HepG2 (cell line): ENCODE measurements at regions not wholly inside any gene's neighbourhood (a gene's known extent, or its start where the extent isn't known, plus 50 kb on each side); places are given as distances from the start of the nearest gene placed in this dataset.

Experiments
- ARNT ChIP-seq: fragments of 450-650 bp; IDR thresholded peaks from 2 replicates; pipeline ENCODE4 v1.6.1; 2017
- ARNTL ChIP-seq: sonication (generic); formaldehyde crosslinking; IDR thresholded peaks from 2 replicates; pipeline ENCODE4 v1.4.0; 2020; ENCODE audit warnings: mild to moderate bottlenecking, missing genetic modification reagents
- GTF3A ChIP-seq: sonication (generic); formaldehyde crosslinking; conservative IDR thresholded peaks from 2 replicates; pipeline ENCODE4 v1.4.0; 2020; ENCODE audit warnings: mild to moderate bottlenecking, missing genetic modification reagents
- HNRNPUL1 ChIP-seq: fragments of 200-400 bp; formaldehyde crosslinking; IDR thresholded peaks from 2 replicates; pipeline ENCODE4 v1.6.1; 2017; ENCODE audit warnings: low read depth, mild to moderate bottlenecking, low read length, moderate library complexity
- KAT2B ChIP-seq: fragments of 150-350 bp; IDR thresholded peaks from 2 replicates; pipeline ENCODE4 v1.6.1; 2014; ENCODE audit warnings: low read depth, low read length, borderline replicate concordance
- KLF16 ChIP-seq, 2 experiments: sonication (generic) in 1 of 2; formaldehyde crosslinking in 1 of 2; IDR thresholded peaks; 2 replicates each; pipeline versions ENCODE4 v1.6.1 to v1.8.0; 2016 to 2023; ENCODE audit warnings: missing genetic modification reagents in 2 of 2, missing compliant biosample characterization in 1 of 2
- PHF21A ChIP-seq: sonication (generic); formaldehyde crosslinking; IDR thresholded peaks from 2 replicates; pipeline ENCODE4 v1.5.0; 2020; ENCODE audit warnings: mild to moderate bottlenecking, missing genetic modification reagents
- RBM22 ChIP-seq: fragments of 200-400 bp; formaldehyde crosslinking; optimal IDR thresholded peaks from 2 replicates; pipeline ENCODE3; 2017; ENCODE audit warnings: mild to moderate bottlenecking, low read length, moderate library complexity
- SP4 ChIP-seq: sonication (generic); formaldehyde crosslinking; IDR thresholded peaks from 2 replicates; pipeline ENCODE4 v1.8.1; 2023; ENCODE audit warnings: mild to moderate bottlenecking, missing genetic modification reagents
- TAF1 ChIP-seq: sonication (generic); formaldehyde crosslinking; IDR thresholded peaks from 2 replicates; pipeline ENCODE4 v1.4.0; 2020; ENCODE audit warnings: missing genetic modification reagents
- TBX2 ChIP-seq: sonication (generic); formaldehyde crosslinking; IDR thresholded peaks from 2 replicates; pipeline ENCODE4 v1.5.0; 2020; ENCODE audit warnings: missing genetic modification reagents, mild to moderate bottlenecking, borderline replicate concordance
- U2AF2 ChIP-seq: fragments of 200-400 bp; formaldehyde crosslinking; IDR thresholded peaks from 2 replicates; pipeline ENCODE4 v1.6.1; 2017; ENCODE audit warnings: low read depth, mild to moderate bottlenecking, low read length
- ZMYM2 ChIP-seq: sonication (generic); formaldehyde crosslinking; IDR thresholded peaks from 2 replicates; pipeline ENCODE4 v1.8.0; 2022; ENCODE audit warnings: mild to moderate bottlenecking, missing genetic modification reagents
- ZNF326 ChIP-seq: sonication (generic); formaldehyde crosslinking; IDR thresholded peaks from 2 replicates; pipeline ENCODE4 v1.4.0; 2020; ENCODE audit warnings: missing genetic modification reagents, borderline replicate concordance
- ZNF430 ChIP-seq: sonication (generic); formaldehyde crosslinking; IDR thresholded peaks from 2 replicates; pipeline ENCODE4 v1.9.0; 2021; ENCODE audit warnings: mild to moderate bottlenecking, missing genetic modification reagents
- ZNF570 ChIP-seq: sonication (generic); formaldehyde crosslinking; IDR thresholded peaks from 2 replicates; pipeline ENCODE4 v1.4.0; 2020; ENCODE audit warnings: mild to moderate bottlenecking, missing genetic modification reagents, borderline replicate concordance
- ZNF619 ChIP-seq: sonication (generic); formaldehyde crosslinking; IDR thresholded peaks from 2 replicates; pipeline ENCODE4 v1.4.0; 2020; ENCODE audit warnings: mild to moderate bottlenecking, missing genetic modification reagents
- ZNF672 ChIP-seq: sonication (generic); formaldehyde crosslinking; IDR thresholded peaks from 2 replicates; pipeline ENCODE4 v1.8.1; 2022; ENCODE audit warnings: missing genetic modification reagents
- ZNF737 ChIP-seq: sonication (generic); formaldehyde crosslinking; IDR thresholded peaks from 2 replicates; pipeline ENCODE4 v1.5.0; 2020; ENCODE audit warnings: missing genetic modification reagents, mild to moderate bottlenecking, borderline replicate concordance
- ZNF777 ChIP-seq: sonication (generic); formaldehyde crosslinking; IDR thresholded peaks from 2 replicates; pipeline ENCODE4 v1.4.0; 2020; ENCODE audit warnings: missing genetic modification reagents
- TF ChIP-seq, protein P1 (sequence below): sonication (generic); formaldehyde crosslinking; IDR thresholded peaks from 2 replicates; pipeline ENCODE4 v1.5.1; 2020; ENCODE audit warnings: mild to moderate bottlenecking, missing genetic modification reagents, borderline replicate concordance
- TF ChIP-seq, protein P2 (sequence below): sonication (generic); formaldehyde crosslinking; IDR thresholded peaks from 2 replicates; pipeline ENCODE4 v1.4.0; 2020; ENCODE audit warnings: missing genetic modification reagents
- TF ChIP-seq, protein P3 (sequence below): sonication (generic); formaldehyde crosslinking; IDR thresholded peaks from 2 replicates; pipeline ENCODE4 v1.4.0; 2020; ENCODE audit warnings: missing genetic modification reagents

DNA sequence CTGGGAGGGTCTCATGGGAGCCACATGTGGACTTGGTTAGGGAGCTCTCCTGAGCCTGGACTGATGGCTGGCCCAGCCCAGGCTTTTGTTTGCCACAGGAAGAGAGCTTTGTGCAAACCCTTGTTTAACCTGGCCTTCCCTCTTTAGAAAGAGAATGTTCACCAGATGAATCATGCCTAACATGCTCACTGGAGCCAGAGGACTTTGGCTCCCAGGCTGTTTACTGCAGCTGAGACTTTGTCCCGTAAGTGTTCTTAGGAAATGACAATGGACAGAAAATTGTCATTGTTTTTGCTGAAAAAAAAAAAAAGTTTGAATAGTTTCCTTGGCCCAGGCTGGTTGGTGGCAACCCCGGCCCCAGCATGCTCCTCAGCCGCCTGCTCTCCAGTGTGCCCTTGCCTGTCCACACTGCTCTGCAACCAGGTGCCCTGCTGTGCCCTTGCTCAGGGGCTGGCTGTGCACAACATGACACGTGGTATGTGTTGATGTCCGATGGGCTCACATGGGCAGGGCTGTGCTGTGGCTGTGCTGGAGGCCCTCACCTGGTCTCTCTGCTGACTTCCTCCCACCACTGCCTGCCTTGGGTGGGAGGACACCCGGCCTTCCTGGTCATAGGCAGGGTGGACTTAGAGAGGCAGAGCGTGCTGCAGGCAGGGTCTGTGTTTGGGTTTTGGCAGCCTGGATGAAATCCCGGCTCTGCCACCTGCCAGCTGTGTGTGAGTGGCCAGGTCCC is 215.3 kb upstream of the ZNF32 start (continued):
- TF ChIP-seq, protein P1, sequence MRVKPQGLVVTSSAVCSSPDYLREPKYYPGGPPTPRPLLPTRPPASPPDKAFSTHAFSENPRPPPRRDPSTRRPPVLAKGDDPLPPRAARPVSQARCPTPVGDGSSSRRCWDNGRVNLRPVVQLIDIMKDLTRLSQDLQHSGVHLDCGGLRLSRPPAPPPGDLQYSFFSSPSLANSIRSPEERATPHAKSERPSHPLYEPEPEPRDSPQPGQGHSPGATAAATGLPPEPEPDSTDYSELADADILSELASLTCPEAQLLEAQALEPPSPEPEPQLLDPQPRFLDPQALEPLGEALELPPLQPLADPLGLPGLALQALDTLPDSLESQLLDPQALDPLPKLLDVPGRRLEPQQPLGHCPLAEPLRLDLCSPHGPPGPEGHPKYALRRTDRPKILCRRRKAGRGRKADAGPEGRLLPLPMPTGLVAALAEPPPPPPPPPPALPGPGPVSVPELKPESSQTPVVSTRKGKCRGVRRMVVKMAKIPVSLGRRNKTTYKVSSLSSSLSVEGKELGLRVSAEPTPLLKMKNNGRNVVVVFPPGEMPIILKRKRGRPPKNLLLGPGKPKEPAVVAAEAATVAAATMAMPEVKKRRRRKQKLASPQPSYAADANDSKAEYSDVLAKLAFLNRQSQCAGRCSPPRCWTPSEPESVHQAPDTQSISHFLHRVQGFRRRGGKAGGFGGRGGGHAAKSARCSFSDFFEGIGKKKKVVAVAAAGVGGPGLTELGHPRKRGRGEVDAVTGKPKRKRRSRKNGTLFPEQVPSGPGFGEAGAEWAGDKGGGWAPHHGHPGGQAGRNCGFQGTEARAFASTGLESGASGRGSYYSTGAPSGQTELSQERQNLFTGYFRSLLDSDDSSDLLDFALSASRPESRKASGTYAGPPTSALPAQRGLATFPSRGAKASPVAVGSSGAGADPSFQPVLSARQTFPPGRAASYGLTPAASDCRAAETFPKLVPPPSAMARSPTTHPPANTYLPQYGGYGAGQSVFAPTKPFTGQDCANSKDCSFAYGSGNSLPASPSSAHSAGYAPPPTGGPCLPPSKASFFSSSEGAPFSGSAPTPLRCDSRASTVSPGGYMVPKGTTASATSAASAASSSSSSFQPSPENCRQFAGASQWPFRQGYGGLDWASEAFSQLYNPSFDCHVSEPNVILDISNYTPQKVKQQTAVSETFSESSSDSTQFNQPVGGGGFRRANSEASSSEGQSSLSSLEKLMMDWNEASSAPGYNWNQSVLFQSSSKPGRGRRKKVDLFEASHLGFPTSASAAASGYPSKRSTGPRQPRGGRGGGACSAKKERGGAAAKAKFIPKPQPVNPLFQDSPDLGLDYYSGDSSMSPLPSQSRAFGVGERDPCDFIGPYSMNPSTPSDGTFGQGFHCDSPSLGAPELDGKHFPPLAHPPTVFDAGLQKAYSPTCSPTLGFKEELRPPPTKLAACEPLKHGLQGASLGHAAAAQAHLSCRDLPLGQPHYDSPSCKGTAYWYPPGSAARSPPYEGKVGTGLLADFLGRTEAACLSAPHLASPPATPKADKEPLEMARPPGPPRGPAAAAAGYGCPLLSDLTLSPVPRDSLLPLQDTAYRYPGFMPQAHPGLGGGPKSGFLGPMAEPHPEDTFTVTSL: peak; percentile 98
- TF ChIP-seq ZNF430 (no peak), KAT2B (no peak), HNRNPUL1 (no peak), GTF3A (CRISPR knock-in tag) (no peak), PHF21A (CRISPR knock-in tag) (no peak), ZNF326 (CRISPR knock-in tag) (no peak), ZNF672 (CRISPR knock-in tag) (no peak), KLF16 (CRISPR knock-in tag; IDR thresholded peaks at IDR 0.05) (peak in 1 of 2 experiments; percentile 75; a peak in 2 of 4 replicates), TBX2 (CRISPR knock-in tag) (peak; percentile 73; the same call in 1 of the 2 replicates), U2AF2 (no peak), ARNTL (CRISPR knock-in tag) (peak; percentile 77), ZNF737 (CRISPR knock-in tag) (no peak), ZMYM2 (CRISPR knock-in tag) (no peak), TAF1 (no peak; the same call in 1 of the 2 replicates), RBM22 (no peak), ZNF570 (CRISPR knock-in tag) (no peak; the same call in 1 of the 2 replicates), ARNT (no peak), ZNF777 (CRISPR knock-in tag) (no peak), SP4 (CRISPR knock-in tag) (peak; percentile 30; the same call in 1 of the 2 replicates), ZNF619 (CRISPR knock-in tag) (no peak)
- TF ChIP-seq, protein P2, sequence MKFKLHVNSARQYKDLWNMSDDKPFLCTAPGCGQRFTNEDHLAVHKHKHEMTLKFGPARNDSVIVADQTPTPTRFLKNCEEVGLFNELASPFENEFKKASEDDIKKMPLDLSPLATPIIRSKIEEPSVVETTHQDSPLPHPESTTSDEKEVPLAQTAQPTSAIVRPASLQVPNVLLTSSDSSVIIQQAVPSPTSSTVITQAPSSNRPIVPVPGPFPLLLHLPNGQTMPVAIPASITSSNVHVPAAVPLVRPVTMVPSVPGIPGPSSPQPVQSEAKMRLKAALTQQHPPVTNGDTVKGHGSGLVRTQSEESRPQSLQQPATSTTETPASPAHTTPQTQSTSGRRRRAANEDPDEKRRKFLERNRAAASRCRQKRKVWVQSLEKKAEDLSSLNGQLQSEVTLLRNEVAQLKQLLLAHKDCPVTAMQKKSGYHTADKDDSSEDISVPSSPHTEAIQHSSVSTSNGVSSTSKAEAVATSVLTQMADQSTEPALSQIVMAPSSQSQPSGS (CRISPR knock-in tag): peak; percentile 55
- TF ChIP-seq, protein P3, sequence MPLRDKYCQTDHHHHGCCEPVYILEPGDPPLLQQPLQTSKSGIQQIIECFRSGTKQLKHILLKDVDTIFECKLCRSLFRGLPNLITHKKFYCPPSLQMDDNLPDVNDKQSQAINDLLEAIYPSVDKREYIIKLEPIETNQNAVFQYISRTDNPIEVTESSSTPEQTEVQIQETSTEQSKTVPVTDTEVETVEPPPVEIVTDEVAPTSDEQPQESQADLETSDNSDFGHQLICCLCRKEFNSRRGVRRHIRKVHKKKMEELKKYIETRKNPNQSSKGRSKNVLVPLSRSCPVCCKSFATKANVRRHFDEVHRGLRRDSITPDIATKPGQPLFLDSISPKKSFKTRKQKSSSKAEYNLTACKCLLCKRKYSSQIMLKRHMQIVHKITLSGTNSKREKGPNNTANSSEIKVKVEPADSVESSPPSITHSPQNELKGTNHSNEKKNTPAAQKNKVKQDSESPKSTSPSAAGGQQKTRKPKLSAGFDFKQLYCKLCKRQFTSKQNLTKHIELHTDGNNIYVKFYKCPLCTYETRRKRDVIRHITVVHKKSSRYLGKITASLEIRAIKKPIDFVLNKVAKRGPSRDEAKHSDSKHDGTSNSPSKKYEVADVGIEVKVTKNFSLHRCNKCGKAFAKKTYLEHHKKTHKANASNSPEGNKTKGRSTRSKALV (CRISPR knock-in tag): no peak
